Psoas muscle (tissue), 7 donors: ENCODE measurements at regions not wholly inside any gene's neighbourhood (a gene's known extent, or its start where the extent isn't known, plus 50 kb on each side); places are given as distances from the start of the nearest gene placed in this dataset.

Experiments
- ATAC-seq, 4 donors: fragments of 200-7000 bp; cut with Tn5 transposase; one replicate each; pipeline ENCODE4 v1.9.1; 2020; ENCODE audit warnings: moderate library complexity in 3 of 4, mild to moderate bottlenecking in 2 of 4
- DNase-seq, 2 donors: peaks; one replicate each; pipeline ENCODE4 v3.0.0-alpha.2; 2020
- H3K27ac ChIP-seq: fragments of 200-600 bp; one replicate; pipeline ENCODE4 v1.8.0; 2022
- H3K27me3 ChIP-seq, 3 donors: fragments of 200-600 bp in 1 of 3; one replicate each; pipeline versions ENCODE4 v1.6.1 to v1.8.0; 2013 to 2022; ENCODE audit warnings: low read length in 2 of 3, mild to moderate bottlenecking in 2 of 3, moderate library complexity in 1 of 3; ENCODE audit not compliant: insufficient read depth in 3 of 3
- H3K36me3 ChIP-seq, 2 donors: fragments of 200-600 bp in 1 of 2; one replicate each; pipeline versions ENCODE4 v1.6.1 to v1.8.0; 2013 to 2022; ENCODE audit warnings: low read depth in 1 of 2, mild to moderate bottlenecking in 1 of 2, moderate library complexity in 1 of 2; ENCODE audit not compliant: insufficient read depth in 1 of 2
- H3K4me1 ChIP-seq: fragments of 200-600 bp; one replicate; pipeline ENCODE4 v1.8.0; 2022
- H3K4me3 ChIP-seq: fragments of 200-600 bp; one replicate; pipeline ENCODE4 v1.8.0; 2022; ENCODE audit warnings: mild to moderate bottlenecking
- H3K9me3 ChIP-seq: fragments of 200-600 bp; one replicate; pipeline ENCODE4 v1.8.0; 2022
- CTCF ChIP-seq: fragments of 200-600 bp; IDR thresholded peaks from one replicate; pipeline ENCODE4 v1.8.0; 2022; ENCODE audit warnings: antibody characterized with exemption
- WGBS, 3 donors: extraction: QIAGEN DNeasy Blood & Tissue Kit; methylation state at CpG; one replicate each; pipeline versions ENCODE4 v1.1.6 to v1.1.7; 2013; 5-methylcytosine and 5-hydroxymethylcytosine counted together
- intact Hi-C, 2 donors: fragments of 100-400 bp; cut with DNase I; formaldehyde crosslinking; loops; one replicate each; pipeline versions ENCODE4 v1.11.0 to v1.14.2; 2022
- donor health status: healthy with polysubstance abuse.
- donor health status: DM: no; HTN: no; CAD: no; lungs with moderate emphysema.
- donor health status: Bipolar disorder and iron deficiency.
- donor health status: healthy.
- donor health status: DM: yes; HTN: yes; CAD: no.
- donor health status: DM: no; HTN: no; CAD: no.
- donor health status: DM: yes; HTN: yes; CAD: no.

DNA sequence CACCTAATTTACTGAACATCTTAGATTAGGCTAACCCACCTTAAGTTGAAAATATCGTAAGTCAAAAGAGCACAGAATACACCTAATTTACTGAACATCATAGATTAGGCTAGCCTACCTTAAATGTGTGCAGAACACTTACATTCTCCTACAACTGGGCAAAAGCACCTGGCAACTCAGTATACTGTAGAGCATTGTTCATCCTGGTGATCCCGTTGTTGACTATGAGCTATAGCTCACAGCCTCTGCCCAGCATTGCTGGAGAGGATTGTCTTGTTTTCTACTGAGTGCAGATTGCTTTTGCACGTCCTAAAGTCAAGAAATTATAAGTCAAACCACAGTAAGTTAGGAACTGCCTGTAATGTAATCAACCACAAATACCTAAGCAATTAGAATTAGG, 531.8 kb upstream of the CDH6 start:
- intact Hi-C loops, result no loop called here
- no peak for ATAC-seq
- 53 to 60% (median 55%) methylated on average over 3 of the region's 3 CpGs for WGBS, 3 donors

GRCh38 chr5:30659417-30659816, 534.1 kb upstream of the CDH6 start:
- no peaks in the 10 kb centered on the region for H3K4me1 ChIP-seq
- DNase-seq (no peak), ATAC-seq (no peak)
- intact Hi-C loops, result no loop called here
- no peaks in the 10 kb centered on the region for H3K36me3 ChIP-seq
- no peak for TF ChIP-seq CTCF
- WGBS, 3 donors, result 79 to 84% (median 84%) methylated on average over 2 of the region's 2 CpGs
- H3K27ac ChIP-seq, result no peak overlapping the region
- no peaks in the 10 kb centered on the region for H3K27me3 ChIP-seq
- H3K9me3 ChIP-seq, result no peaks in the 10 kb centered on the region
- H3K4me3 ChIP-seq, result no peak overlapping the region

More for the DNA sequence above, 531.8 kb upstream of the CDH6 start:
- no peak for TF ChIP-seq CTCF
- no peaks in the 10 kb centered on the region for H3K4me1 ChIP-seq
- no peak overlapping the region for H3K27ac ChIP-seq
- H3K9me3 ChIP-seq, result no peaks in the 10 kb centered on the region
- no peaks in the 10 kb centered on the region for H3K36me3 ChIP-seq
- H3K4me3 ChIP-seq, result no peak overlapping the region
- no peaks in the 10 kb centered on the region for H3K27me3 ChIP-seq
- no peak for DNase-seq

- Histone ChIP-seq H3K4me1 (no peaks in the 10 kb centered on the region), H3K4me3 (no peak overlapping the region), H3K27me3 (no peaks in the 10 kb centered on the region), H3K27ac (no peak overlapping the region), H3K36me3 (no peaks in the 10 kb centered on the region), H3K9me3 (no peaks in the 10 kb centered on the region)
- intact Hi-C loops, result no loop called here
- TF ChIP-seq CTCF, result no peak
- no peak for ATAC-seq
- DNase-seq, result no peak
These were observed 543.2 kb upstream of the CDH6 start for GRCh38 chr5:30650311-30650710.

DNA sequence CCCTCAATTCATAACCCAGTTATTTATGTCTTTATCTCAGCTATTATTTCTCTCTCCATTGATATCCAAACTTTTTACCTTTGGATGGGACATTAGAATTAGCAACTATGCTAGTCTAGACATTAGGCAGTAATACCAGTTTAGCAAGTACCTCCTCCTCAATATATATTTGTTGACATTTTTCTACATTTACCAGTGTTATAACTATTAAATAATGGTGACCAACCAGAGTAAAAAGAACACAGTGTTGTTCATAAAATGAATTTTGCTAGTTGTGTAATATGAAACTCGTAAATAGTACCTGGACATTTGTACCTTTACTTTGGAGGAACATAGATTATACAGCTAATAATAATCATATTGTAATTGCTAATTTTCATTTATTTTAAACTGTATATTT, 554.6 kb upstream of the CDH6 start:
- H3K9me3 ChIP-seq, result peaks cover 9% of the 10 kb centered on the region
- H3K27me3 ChIP-seq, result no peaks in the 10 kb centered on the region
- TF ChIP-seq CTCF, result no peak
- no peak overlapping the region for H3K27ac ChIP-seq
- DNase-seq (no peak), ATAC-seq (no peak)
- H3K36me3 ChIP-seq, result no peaks in the 10 kb centered on the region
- H3K4me3 ChIP-seq, result no peak overlapping the region
- no peaks in the 10 kb centered on the region for H3K4me1 ChIP-seq
- intact Hi-C loops, result no loop called here
- 68 to 78% (median 72%) methylated on average over 1 of the region's 1 CpG for WGBS, 3 donors

DNA sequence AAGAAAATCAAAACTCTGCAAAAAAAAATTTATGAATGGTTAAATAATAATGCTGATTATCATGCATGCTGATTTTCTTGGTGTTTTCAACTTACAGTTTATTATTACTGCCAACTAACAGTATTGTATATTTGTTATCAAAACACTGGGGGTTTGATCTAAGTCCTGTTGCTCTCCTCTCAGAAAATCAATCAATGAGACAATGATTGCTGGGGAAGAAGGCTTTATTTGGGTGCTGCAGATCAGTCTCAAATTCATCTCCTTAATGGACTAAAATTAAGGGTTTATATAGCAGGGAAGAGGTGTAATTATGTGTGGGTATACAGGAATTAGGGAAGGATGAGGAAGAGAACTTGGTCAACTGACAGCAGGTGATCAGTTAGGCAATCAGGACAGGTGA, 565.5 kb upstream of the CDH6 start:
- Histone ChIP-seq H3K27me3 (no peaks in the 10 kb centered on the region), H3K27ac (no peak overlapping the region), H3K36me3 (no peaks in the 10 kb centered on the region), H3K9me3 (no peaks in the 10 kb centered on the region), H3K4me1 (no peaks in the 10 kb centered on the region), H3K4me3 (no peak overlapping the region)
- ATAC-seq (no peak), DNase-seq (no peak)
- TF ChIP-seq CTCF, result no peak
- intact Hi-C loops, result no loop called here
